ENCODE measurements at regions not wholly inside any gene's neighbourhood (a gene's known extent, or its start where the extent isn't known, plus 50 kb on each side); places are given as distances from the start of the nearest gene placed in this dataset.

GRCh38 chr14:60356906-60357550 lies 108.0 kb downstream of the PPM1A start:
- Mint-ChIP-seq H3K36me3 (no peaks in the 10 kb centered on the region), H3K9me3 (peaks cover 5% of the 10 kb centered on the region), H3K27me3 (peaks cover 10% of the 10 kb centered on the region), H3K4me3 (peak overlapping the region; percentile 66), H3K27ac (peak overlapping the region; percentile 43), H3K4me1 (ENCODE audit: unreplicated experiment) (peaks cover 11% of the 10 kb centered on the region)
- TF ChIP-seq CTCF (conservative IDR thresholded peaks at IDR 0.05), result no peak
- no peak for DNase-seq (ENCODE audit: extremely low spot score, unreplicated experiment)

GRCh38 chr14:60357551-60358149 lies 108.6 kb downstream of the PPM1A start:
- TF ChIP-seq CTCF (conservative IDR thresholded peaks at IDR 0.05), result no peak
- no peaks in the 10 kb centered on the region for H3K36me3 Mint-ChIP-seq
- H3K27ac Mint-ChIP-seq, result no peak overlapping the region
- peaks cover 11% of the 10 kb centered on the region for H3K4me1 Mint-ChIP-seq (ENCODE audit: unreplicated experiment)
- H3K27me3 Mint-ChIP-seq, result peaks cover 10% of the 10 kb centered on the region
- DNase-seq (ENCODE audit: extremely low spot score, unreplicated experiment), result no peak
- no peak overlapping the region for H3K4me3 Mint-ChIP-seq
- peaks cover 5% of the 10 kb centered on the region for H3K9me3 Mint-ChIP-seq

- Mint-ChIP-seq H3K36me3 (no peaks in the 10 kb centered on the region), H3K4me1 (ENCODE audit: unreplicated experiment) (no peaks in the 10 kb centered on the region), H3K4me3 (no peak overlapping the region), H3K27me3 (no peaks in the 10 kb centered on the region), H3K9me3 (peaks cover 5% of the 10 kb centered on the region), H3K27ac (no peak overlapping the region)
- no peak for TF ChIP-seq CTCF (conservative IDR thresholded peaks at IDR 0.05)
- DNase-seq (ENCODE audit: extremely low spot score, unreplicated experiment), result no peak
Observed at GRCh38 chr14:60363275-60363674, 114.3 kb downstream of the PPM1A start.

- Mint-ChIP-seq H3K27me3 (no peaks in the 10 kb centered on the region), H3K36me3 (no peaks in the 10 kb centered on the region), H3K27ac (no peak overlapping the region), H3K4me3 (no peak overlapping the region), H3K9me3 (peaks cover 5% of the 10 kb centered on the region), H3K4me1 (ENCODE audit: unreplicated experiment) (no peaks in the 10 kb centered on the region)
- DNase-seq (ENCODE audit: extremely low spot score, unreplicated experiment), result no peak
- no peak for TF ChIP-seq CTCF (conservative IDR thresholded peaks at IDR 0.05)
Observed at GRCh38 chr14:60363687-60364086, 114.7 kb downstream of the PPM1A start.

GRCh38 chr14:60381909-60382308 lies 104.0 kb downstream of the C14orf39 start:
- Mint-ChIP-seq H3K27ac (no peak overlapping the region), H3K4me1 (ENCODE audit: unreplicated experiment) (no peaks in the 10 kb centered on the region), H3K27me3 (peaks cover 10% of the 10 kb centered on the region), H3K4me3 (no peak overlapping the region), H3K9me3 (no peaks in the 10 kb centered on the region), H3K36me3 (no peaks in the 10 kb centered on the region)
- no peak for DNase-seq (ENCODE audit: extremely low spot score, unreplicated experiment)
- TF ChIP-seq CTCF (conservative IDR thresholded peaks at IDR 0.05), result no peak
